ENCODE measurements at regions not wholly inside any gene's neighbourhood (a gene's known extent, or its start where the extent isn't known, plus 50 kb on each side); places are given as distances from the start of the nearest gene placed in this dataset.

DNA sequence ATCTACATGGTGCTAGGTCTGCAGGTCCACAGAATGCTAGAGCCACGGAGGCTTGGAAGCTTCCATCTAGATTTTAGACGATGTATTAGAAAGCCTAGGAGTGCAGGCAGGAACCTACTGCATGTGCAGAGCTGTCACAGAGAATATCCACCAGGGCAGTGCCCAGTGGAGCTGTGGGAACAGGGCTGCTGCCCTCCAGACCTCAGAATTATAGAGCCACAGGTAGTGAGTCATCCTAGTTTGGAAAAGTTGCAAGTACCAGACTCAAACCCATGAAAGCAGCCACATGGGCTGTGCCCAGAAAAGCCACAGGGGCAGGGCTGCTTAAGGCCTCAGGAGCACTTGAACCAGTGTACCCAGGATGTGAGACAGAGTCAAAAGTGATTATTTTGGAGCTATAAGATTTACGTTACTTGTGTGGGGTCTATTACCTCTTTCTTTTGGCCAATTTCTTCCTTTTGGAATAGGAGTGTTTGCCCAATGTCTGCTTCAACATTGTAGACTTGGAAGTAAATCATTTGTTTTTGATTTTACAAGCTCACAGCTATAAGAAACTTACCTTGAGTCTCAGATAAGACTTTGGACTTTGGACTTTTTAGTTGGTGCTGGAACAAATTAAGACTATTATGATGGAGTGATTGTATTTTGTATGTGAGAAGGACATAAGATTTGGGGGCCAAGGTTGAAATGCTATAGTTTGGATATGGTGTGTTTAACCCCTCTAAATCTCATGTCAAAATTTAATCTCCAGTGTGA is 143.5 kb upstream of the CHRDL1 start:
- no peak overlapping the region for H3K4me3 ChIP-seq (ENCODE audit: insufficient read depth, low read length, poor library complexity, severe bottlenecking)

DNA sequence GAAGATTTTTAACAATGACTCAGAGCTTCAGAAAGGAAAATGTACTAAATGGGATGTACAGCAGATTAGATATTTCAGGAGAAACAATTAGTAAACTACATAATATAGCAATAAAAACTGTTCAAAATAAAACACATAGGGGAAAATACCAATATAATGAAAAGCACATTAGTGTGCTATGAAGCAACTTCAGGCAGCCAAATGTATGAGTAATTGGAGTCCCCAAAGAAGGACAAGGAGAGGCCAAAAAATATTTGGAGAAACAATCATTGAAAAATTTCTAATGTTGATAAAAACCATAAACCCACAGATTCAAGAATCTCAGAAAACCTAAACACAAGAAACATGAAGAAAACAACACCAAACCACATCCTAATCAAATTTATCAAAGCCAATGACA is 129.3 kb upstream of the CHRDL1 start:
- Histone ChIP-seq H3F3A (ENCODE audit: insufficient read depth) (no peaks in the 10 kb centered on the region), H4K20me1 (ENCODE audit: low read depth, low read length) (no peaks in the 10 kb centered on the region), H3K9me2 (replicated peaks; ENCODE audit: insufficient read depth, low read length) (no peaks in the 10 kb centered on the region), H3K36me3 (ENCODE audit: low read length) (no peaks in the 10 kb centered on the region), H3K79me2 (ENCODE audit: insufficient read depth, low read length) (no peaks in the 10 kb centered on the region), H2AFZ (ENCODE audit: low read depth, low read length, severe bottlenecking) (no peak overlapping the region), H3K4me3 (ENCODE audit: insufficient read depth, low read length, poor library complexity, severe bottlenecking) (no peak overlapping the region), H3K27ac (ENCODE audit: low read depth, low read length) (no peak overlapping the region), H3K9me3 (ENCODE audit: insufficient read depth, low read length) (no peaks in the 10 kb centered on the region), H3K27me3 (ENCODE audit: low read length) (no peaks in the 10 kb centered on the region), H3K9ac (ENCODE audit: low read length) (no peak overlapping the region), H3K4me2 (ENCODE audit: low read depth, low read length, poor library complexity, severe bottlenecking) (no peak overlapping the region)
- TF ChIP-seq, protein P1, sequence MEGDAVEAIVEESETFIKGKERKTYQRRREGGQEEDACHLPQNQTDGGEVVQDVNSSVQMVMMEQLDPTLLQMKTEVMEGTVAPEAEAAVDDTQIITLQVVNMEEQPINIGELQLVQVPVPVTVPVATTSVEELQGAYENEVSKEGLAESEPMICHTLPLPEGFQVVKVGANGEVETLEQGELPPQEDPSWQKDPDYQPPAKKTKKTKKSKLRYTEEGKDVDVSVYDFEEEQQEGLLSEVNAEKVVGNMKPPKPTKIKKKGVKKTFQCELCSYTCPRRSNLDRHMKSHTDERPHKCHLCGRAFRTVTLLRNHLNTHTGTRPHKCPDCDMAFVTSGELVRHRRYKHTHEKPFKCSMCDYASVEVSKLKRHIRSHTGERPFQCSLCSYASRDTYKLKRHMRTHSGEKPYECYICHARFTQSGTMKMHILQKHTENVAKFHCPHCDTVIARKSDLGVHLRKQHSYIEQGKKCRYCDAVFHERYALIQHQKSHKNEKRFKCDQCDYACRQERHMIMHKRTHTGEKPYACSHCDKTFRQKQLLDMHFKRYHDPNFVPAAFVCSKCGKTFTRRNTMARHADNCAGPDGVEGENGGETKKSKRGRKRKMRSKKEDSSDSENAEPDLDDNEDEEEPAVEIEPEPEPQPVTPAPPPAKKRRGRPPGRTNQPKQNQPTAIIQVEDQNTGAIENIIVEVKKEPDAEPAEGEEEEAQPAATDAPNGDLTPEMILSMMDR (IDR thresholded peaks at IDR 0.05; ENCODE audit: insufficient read depth, low read length, poor library complexity, severe bottlenecking) = no peak
- no peak for TF ChIP-seq EZH2phosphoT487 (conservative IDR thresholded peaks at IDR 0.05; ENCODE audit: low read length)

More for the DNA sequence above, 143.5 kb upstream of the CHRDL1 start:
- Histone ChIP-seq H3K4me2 (ENCODE audit: low read depth, low read length, poor library complexity, severe bottlenecking) (no peak overlapping the region), H3F3A (ENCODE audit: insufficient read depth) (no peaks in the 10 kb centered on the region), H3K9ac (ENCODE audit: low read length) (no peak overlapping the region), H2AFZ (ENCODE audit: low read depth, low read length, severe bottlenecking) (no peak overlapping the region), H3K79me2 (ENCODE audit: insufficient read depth, low read length) (no peaks in the 10 kb centered on the region), H3K27me3 (ENCODE audit: low read length) (no peaks in the 10 kb centered on the region), H3K27ac (ENCODE audit: low read depth, low read length) (no peak overlapping the region), H3K36me3 (ENCODE audit: low read length) (no peaks in the 10 kb centered on the region), H3K9me2 (replicated peaks; ENCODE audit: insufficient read depth, low read length) (no peaks in the 10 kb centered on the region), H3K9me3 (ENCODE audit: insufficient read depth, low read length) (no peaks in the 10 kb centered on the region), H4K20me1 (ENCODE audit: low read depth, low read length) (no peaks in the 10 kb centered on the region)
- TF ChIP-seq, protein P1 (IDR thresholded peaks at IDR 0.05; ENCODE audit: insufficient read depth, low read length, poor library complexity, severe bottlenecking) = no peak
- no peak for TF ChIP-seq EZH2phosphoT487 (conservative IDR thresholded peaks at IDR 0.05; ENCODE audit: low read length)

DNA sequence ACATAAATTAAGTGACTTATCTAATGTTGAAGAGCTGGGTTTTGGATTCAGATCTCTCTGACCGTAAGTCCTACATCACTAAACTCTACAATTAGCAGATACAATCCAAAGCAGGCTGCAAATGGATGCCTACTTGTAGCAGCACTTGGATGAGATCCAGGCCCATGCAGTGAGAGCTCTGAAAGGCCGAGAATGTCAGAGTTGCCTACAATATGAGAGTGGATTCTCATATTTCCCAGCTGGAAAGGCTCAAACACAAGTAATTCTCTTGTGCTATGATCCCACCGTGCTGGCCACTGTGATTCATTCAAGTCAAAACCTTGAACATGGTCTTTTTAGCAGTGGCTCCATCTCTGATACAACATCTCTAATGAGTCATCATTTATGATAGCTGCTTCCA is 125.4 kb upstream of the CHRDL1 start:
- TF ChIP-seq, protein P1 (IDR thresholded peaks at IDR 0.05; ENCODE audit: insufficient read depth, low read length, poor library complexity, severe bottlenecking) = no peak
- no peak for TF ChIP-seq EZH2phosphoT487 (conservative IDR thresholded peaks at IDR 0.05; ENCODE audit: low read length)
- Histone ChIP-seq H3K36me3 (ENCODE audit: low read length) (no peaks in the 10 kb centered on the region), H3K4me3 (ENCODE audit: insufficient read depth, low read length, poor library complexity, severe bottlenecking) (no peak overlapping the region), H3K9me3 (ENCODE audit: insufficient read depth, low read length) (no peaks in the 10 kb centered on the region), H3F3A (ENCODE audit: insufficient read depth) (no peaks in the 10 kb centered on the region), H2AFZ (ENCODE audit: low read depth, low read length, severe bottlenecking) (no peak overlapping the region), H3K9ac (ENCODE audit: low read length) (no peak overlapping the region), H3K27ac (ENCODE audit: low read depth, low read length) (no peak overlapping the region), H3K79me2 (ENCODE audit: insufficient read depth, low read length) (no peaks in the 10 kb centered on the region), H4K20me1 (ENCODE audit: low read depth, low read length) (no peaks in the 10 kb centered on the region), H3K9me2 (replicated peaks; ENCODE audit: insufficient read depth, low read length) (no peaks in the 10 kb centered on the region), H3K4me2 (ENCODE audit: low read depth, low read length, poor library complexity, severe bottlenecking) (no peak overlapping the region), H3K27me3 (ENCODE audit: low read length) (no peaks in the 10 kb centered on the region)
